ENCODE measurements at regions not wholly inside any gene's neighbourhood (a gene's known extent, or its start where the extent isn't known, plus 50 kb on each side); places are given as distances from the start of the nearest gene placed in this dataset.

DNA sequence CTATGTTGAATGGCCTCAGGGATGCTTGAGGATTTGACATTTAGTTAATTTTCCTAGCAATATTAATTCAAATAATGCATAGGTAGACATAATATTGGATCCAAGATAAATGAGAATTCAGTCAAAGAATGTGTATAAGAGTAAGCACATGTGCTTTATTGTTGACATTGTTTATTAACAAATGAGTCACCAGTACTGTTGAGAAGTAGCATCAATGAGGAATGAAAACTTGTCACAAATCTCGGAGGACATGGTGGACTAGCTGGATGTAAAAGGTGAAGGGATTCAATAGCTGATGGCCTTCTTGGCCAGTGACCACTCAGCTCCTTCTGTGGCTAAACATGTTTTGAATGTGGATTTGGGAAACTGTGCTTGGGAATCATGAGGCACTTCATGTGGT lies 1137.0 kb downstream of the HACE1 start:
- TF ChIP-seq, protein P1, sequence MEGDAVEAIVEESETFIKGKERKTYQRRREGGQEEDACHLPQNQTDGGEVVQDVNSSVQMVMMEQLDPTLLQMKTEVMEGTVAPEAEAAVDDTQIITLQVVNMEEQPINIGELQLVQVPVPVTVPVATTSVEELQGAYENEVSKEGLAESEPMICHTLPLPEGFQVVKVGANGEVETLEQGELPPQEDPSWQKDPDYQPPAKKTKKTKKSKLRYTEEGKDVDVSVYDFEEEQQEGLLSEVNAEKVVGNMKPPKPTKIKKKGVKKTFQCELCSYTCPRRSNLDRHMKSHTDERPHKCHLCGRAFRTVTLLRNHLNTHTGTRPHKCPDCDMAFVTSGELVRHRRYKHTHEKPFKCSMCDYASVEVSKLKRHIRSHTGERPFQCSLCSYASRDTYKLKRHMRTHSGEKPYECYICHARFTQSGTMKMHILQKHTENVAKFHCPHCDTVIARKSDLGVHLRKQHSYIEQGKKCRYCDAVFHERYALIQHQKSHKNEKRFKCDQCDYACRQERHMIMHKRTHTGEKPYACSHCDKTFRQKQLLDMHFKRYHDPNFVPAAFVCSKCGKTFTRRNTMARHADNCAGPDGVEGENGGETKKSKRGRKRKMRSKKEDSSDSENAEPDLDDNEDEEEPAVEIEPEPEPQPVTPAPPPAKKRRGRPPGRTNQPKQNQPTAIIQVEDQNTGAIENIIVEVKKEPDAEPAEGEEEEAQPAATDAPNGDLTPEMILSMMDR (IDR thresholded peaks at IDR 0.05; ENCODE audit: low read depth, low read length), result no peak
- no peak for TF ChIP-seq EZH2phosphoT487 (IDR thresholded peaks at IDR 0.05; ENCODE audit: low read depth)
